ENCODE measurements at regions not wholly inside any gene's neighbourhood (a gene's known extent, or its start where the extent isn't known, plus 50 kb on each side); places are given as distances from the start of the nearest gene placed in this dataset.
A peak's percentile ranks its signal among the peaks of the same experiment; 100 is the strongest.
"Not testable (repeated sequence)": the region's sequence is repeated elsewhere in the genome, so short reads cannot be mapped to it uniquely, and the experiment has no call there.

DNA sequence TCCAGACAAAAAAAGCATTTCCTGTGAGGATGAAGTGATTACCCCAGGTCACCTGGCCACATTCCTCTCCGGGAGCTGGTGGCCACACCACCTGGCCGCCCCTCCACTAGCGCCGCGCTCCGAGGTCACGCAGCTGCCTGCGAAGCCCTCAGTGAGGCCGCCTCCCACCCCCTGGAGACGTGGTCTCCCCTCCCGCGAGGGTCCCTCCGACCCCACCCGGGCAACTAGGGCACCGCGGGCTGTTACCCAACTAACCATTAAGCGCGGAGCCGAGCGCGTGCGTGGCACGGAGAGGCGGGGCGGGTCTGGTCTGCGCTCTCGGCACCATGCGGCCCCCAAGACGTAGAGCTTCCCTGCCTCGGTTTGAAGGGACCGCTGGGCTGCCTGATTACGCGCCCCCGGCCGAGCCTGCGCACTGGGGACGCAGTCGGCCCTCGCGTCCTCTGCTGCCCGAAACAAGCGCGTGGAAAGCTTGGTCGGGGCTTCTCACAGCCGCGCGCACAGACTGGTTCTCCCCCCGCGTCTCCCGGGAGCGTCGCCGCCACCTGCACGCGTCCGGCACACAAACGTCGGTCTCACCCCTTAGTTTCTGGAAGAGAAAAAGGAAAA lies 106.5 kb downstream of the SLC16A1 start:
- POLR2A ChIA-PET: interaction anchor here (0.6 to 1.6 kb wide), 5 partner anchors 8 to 132 kb away, joined by 3 to 5 read pairs (median 4); partner anchors contain the start of gene SLC16A1
- DNase-seq (ENCODE audit: extremely low spot score): no peak
- peak; percentile 59 for TF ChIP-seq L3MBTL2 (conservative IDR thresholded peaks at IDR 0.05)
- no peak for TF ChIP-seq BHLHE40 (IDR thresholded peaks at IDR 0.05; ENCODE audit: borderline replicate concordance)
- CTCF ChIA-PET: no interaction called here

DNA sequence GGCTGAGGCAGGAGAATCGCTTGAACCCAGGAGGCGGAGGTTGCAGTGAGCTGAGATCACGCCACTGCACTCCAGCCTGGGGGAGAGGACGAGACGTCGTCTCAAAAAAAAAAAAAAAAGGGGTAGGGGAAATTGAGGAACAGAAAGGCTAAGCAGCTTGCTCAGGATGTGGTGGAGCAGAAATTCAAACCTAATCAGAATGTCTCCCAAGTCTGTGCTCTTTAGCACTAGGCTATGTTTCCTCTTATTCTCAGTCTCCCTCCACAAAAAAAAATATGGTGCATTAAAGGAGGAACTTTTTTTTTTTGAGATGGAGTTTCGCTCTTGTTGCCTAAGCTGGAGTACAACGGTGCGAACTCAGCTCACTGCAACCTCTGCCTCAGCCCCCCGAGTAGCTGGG lies 114.2 kb downstream of the SLC16A1 start:
- TF ChIP-seq BHLHE40 (IDR thresholded peaks at IDR 0.05; ENCODE audit: borderline replicate concordance) (no peak), L3MBTL2 (conservative IDR thresholded peaks at IDR 0.05) (no peak), FOXA1 (IDR thresholded peaks at IDR 0.05) (no peak), SUZ12 (IDR thresholded peaks at IDR 0.05) (no peak), TARDBP (IDR thresholded peaks at IDR 0.05) (no peak), LEF1 (IDR thresholded peaks at IDR 0.05; ENCODE audit: borderline replicate concordance) (no peak), SP1 (IDR thresholded peaks at IDR 0.05) (no peak), ELF4 (IDR thresholded peaks at IDR 0.05) (no peak), ZNF384 (IDR thresholded peaks at IDR 0.05) (no peak), FOXM1 (IDR thresholded peaks at IDR 0.05; ENCODE audit: borderline replicate concordance) (no peak), ARNT (IDR thresholded peaks at IDR 0.05) (no peak), HDGF (IDR thresholded peaks at IDR 0.05; ENCODE audit: borderline replicate concordance) (no peak), CTBP1 (IDR thresholded peaks at IDR 0.05; ENCODE audit: borderline replicate concordance) (no peak)
- TF ChIP-seq, protein P1, sequence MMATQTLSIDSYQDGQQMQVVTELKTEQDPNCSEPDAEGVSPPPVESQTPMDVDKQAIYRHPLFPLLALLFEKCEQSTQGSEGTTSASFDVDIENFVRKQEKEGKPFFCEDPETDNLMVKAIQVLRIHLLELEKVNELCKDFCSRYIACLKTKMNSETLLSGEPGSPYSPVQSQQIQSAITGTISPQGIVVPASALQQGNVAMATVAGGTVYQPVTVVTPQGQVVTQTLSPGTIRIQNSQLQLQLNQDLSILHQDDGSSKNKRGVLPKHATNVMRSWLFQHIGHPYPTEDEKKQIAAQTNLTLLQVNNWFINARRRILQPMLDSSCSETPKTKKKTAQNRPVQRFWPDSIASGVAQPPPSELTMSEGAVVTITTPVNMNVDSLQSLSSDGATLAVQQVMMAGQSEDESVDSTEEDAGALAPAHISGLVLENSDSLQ (IDR thresholded peaks at IDR 0.05): no peak
- DNase-seq (ENCODE audit: extremely low spot score): no peak
- ChIA-PET POLR2A (no interaction called here), CTCF (interaction anchor here (0.7 kb wide), 1 partner anchor 38 kb away, joined by 3 read pairs; no protein-coding TSS in a partner anchor)

DNA sequence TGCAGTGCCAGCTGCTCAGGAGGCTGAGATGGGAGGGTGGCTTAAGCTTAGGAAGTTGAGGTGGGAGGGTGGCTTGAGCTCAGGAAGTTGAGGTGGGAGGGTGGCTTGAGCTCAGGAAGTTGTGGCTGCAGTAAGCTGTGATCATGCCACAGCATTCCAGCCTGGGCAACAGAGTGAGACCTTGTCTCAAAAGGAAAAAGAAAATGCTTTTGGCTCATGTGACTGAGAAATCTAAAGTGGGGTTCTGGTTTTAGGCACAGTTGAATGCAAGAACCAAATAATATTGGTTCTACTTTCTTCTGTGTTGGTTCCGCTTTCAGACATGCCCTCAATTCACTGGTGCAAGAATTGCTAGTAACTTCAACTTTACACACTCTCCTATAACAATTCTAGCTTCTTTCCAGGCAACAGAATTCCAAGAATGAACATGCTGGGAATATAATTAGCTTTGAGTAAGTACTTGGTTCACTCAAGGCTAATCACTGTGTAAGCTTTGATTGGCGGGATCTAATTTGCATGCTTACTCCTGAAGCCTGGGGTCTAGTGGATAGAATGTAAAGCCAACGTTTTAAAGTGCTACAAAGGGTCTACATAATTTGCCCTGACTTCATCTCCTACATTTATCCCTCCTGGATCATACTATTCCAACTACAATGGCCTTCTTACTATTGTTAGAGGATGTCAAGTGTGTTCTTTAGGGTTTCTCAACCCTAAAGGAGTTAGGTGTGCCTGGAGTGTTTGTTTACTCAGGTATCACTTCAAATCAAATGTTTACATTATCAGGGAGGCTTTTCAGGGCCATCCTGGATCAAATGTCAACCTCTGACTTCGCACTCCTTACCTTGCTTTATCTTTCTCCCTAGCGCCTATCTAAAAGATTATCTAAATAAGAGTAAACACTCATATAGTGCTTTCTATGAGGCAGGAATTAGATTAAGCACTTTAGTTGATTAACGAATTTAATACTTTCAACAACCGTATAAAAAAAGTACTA lies 115.1 kb downstream of the SLC16A1 start:
- ChIA-PET POLR2A (no interaction called here), CTCF (interaction anchor here (0.6 kb wide), 1 partner anchor 232 kb away, joined by 4 read pairs; the partner anchor contains the start of gene LRIG2)
- TF ChIP-seq, protein P1 (IDR thresholded peaks at IDR 0.05): peak; percentile 53; the same call in 1 of the 2 replicates
- no peak for TF ChIP-seq ARNT (IDR thresholded peaks at IDR 0.05)
- TF ChIP-seq BHLHE40 (IDR thresholded peaks at IDR 0.05; ENCODE audit: borderline replicate concordance): no peak
- no peak for DNase-seq (ENCODE audit: extremely low spot score)

DNA sequence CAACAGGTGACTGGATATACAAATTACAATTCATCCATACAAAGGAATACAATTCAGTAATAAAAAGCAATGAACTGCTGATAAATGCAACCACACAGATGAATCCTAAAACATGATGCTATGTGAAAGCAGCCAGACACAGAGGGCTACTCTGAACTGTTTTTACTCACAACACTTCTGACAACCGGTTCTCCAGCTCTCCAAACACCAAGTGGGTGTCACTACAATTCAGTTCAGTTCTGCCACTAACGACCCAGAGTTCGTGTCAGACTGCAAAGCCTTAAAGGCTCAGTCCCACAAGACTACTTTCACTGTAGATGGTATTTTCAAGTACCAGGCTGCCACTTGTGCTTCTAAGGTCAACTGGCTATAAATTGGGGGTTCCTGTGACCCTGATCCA lies 119.4 kb downstream of the SLC16A1 start:
- POLR2A ChIA-PET: no interaction called here
- TF ChIP-seq HDGF (IDR thresholded peaks at IDR 0.05; ENCODE audit: borderline replicate concordance): no peak
- no peak for DNase-seq (ENCODE audit: extremely low spot score)
- CTCF ChIA-PET: interaction anchor here (0.6 to 0.7 kb wide), 2 partner anchors 191 to 745 kb away, joined by 3 read pairs; no protein-coding TSS in a partner anchor

DNA sequence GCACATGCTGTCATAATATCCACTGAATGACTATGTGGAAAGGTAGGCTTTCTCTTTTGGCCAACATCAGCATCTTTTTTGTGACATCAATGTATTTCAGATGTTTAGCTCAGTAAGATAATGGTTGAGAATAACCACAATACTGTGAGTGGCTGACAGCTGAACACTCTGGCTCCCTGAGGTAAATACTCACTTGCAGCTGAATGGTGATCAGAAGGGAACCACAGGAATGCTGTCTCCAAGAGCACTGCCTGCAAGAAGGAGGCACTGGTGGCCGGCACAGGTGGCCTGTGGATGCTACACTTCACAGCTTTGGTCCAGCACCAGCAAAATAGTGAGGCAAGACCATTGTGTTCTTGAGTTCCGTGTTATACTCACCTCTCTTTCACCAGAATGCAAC lies 118.7 kb upstream of the PPM1J start:
- ChIA-PET CTCF (interaction anchor here (1.8 kb wide), 1 partner anchor 14 kb away, joined by 5 read pairs; no protein-coding TSS in a partner anchor), POLR2A (no interaction called here)
- no peak for DNase-seq (ENCODE audit: extremely low spot score)
- TF ChIP-seq FOXK2 (IDR thresholded peaks at IDR 0.05) (no peak), SUZ12 (IDR thresholded peaks at IDR 0.05) (no peak), ZNF384 (IDR thresholded peaks at IDR 0.05) (no peak), NFRKB (IDR thresholded peaks at IDR 0.05) (no peak), BHLHE40 (IDR thresholded peaks at IDR 0.05; ENCODE audit: borderline replicate concordance) (no peak), CTBP1 (IDR thresholded peaks at IDR 0.05; ENCODE audit: borderline replicate concordance) (no peak), LEF1 (IDR thresholded peaks at IDR 0.05; ENCODE audit: borderline replicate concordance) (no peak)

DNA sequence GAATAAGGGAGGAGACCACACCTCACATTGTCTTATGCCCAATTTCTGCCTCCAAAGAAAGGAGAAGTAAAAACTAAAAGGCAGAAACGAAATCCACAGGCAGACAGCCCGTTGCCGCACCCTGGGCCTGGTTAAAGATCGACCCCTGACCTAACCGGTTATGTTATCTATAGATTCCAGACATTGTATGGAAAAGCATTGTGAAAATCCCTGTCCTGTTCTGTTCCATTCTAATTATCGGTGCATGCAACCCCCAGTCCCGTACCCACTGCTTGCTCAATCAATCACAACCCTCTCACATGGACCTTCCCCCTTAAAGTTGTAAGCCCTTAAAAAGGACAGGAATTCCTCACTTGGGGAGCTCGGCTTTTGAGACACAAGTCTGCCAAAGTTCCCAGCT lies 117.1 kb upstream of the PPM1J start:
- POLR2A ChIA-PET; DNase-seq (ENCODE audit: extremely low spot score): not testable (repeated sequence)
- CTCF ChIA-PET: interaction anchor here (0.6 to 1.8 kb wide), 2 partner anchors 9 to 13 kb away, joined by 5 read pairs; no protein-coding TSS in a partner anchor

DNA sequence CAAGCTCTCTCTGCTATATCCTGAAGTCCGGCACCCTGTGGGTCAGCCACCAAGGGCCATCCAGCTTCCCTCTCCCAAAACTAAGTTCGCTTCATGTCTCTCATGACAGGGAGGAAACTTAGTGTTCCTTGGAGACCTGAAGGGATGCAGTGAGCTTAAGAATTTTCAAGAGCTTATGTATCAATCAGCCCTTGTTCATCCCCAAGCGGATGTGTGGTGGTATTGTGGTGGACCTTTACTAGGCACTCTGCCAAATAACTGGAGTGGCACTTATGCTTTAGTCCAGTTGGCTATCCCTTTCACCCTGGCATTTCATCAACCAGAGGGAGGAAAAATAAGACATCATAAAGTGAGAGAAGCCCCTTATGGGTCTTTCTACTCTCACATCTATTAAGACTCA lies 114.6 kb upstream of the PPM1J start:
- POLR2A ChIA-PET; DNase-seq (ENCODE audit: extremely low spot score); CTCF ChIA-PET: not testable (repeated sequence)

DNA sequence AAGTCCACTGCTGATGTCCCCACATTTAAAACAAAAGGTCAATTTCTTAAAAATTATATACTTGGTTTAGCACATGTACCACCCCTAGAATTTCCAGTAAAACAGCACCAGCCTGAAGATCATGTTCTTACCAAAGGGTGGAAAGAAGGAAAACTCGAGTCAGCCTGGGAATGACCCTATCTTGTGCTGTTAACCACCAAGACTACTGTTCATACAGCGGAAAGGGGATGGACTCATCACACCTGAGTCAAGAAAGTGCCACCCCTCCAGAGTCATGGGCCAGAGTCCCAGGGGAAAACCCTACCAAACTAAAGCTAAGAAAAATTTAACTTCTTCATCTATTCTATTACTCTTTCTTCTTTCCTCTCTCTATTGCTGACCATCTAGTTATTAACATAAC lies 113.6 kb upstream of the PPM1J start:
- DNase-seq (ENCODE audit: extremely low spot score): no peak
- ChIA-PET POLR2A (no interaction called here), CTCF (no interaction called here)
- TF ChIP-seq SUZ12 (IDR thresholded peaks at IDR 0.05) (no peak), LEF1 (IDR thresholded peaks at IDR 0.05; ENCODE audit: borderline replicate concordance) (no peak), HDGF (IDR thresholded peaks at IDR 0.05; ENCODE audit: borderline replicate concordance) (no peak), ARNT (IDR thresholded peaks at IDR 0.05) (no peak), NFRKB (IDR thresholded peaks at IDR 0.05) (no peak), CTBP1 (IDR thresholded peaks at IDR 0.05; ENCODE audit: borderline replicate concordance) (no peak), FOXA1 (IDR thresholded peaks at IDR 0.05) (no peak), FOXK2 (IDR thresholded peaks at IDR 0.05) (no peak), L3MBTL2 (conservative IDR thresholded peaks at IDR 0.05) (no peak), ELF4 (IDR thresholded peaks at IDR 0.05) (no peak), SP1 (IDR thresholded peaks at IDR 0.05) (no peak), FOXM1 (IDR thresholded peaks at IDR 0.05; ENCODE audit: borderline replicate concordance) (no peak), BHLHE40 (IDR thresholded peaks at IDR 0.05; ENCODE audit: borderline replicate concordance) (no peak), TARDBP (IDR thresholded peaks at IDR 0.05) (no peak), ZNF384 (IDR thresholded peaks at IDR 0.05) (no peak)
- TF ChIP-seq, protein P1 (IDR thresholded peaks at IDR 0.05): no peak

DNA sequence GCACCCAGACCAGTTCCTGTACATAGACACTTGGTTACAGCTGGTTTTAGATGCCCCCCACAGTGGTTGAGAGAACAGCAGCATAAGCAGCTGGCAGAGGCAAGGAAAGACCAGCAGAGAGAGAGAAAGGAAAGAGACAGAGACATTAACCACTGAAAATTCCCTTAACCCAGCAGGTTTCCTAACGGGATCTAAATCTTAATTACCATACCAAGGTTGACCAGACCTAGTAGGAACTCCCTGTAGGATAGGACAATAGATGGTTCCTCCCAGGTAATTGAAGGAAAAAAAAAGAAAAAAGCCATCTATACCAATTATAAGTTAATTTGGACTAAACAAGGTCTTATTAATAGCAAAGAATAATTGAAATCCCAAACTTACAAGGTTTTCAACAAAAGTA lies 112.3 kb upstream of the PPM1J start:
- DNase-seq (ENCODE audit: extremely low spot score); POLR2A ChIA-PET; CTCF ChIA-PET: not testable (repeated sequence)

Measured in HEK293T (cell line).